HepG2 (cell line): ENCODE measurements at regions not wholly inside any gene's neighbourhood (a gene's known extent, or its start where the extent isn't known, plus 50 kb on each side); places are given as distances from the start of the nearest gene placed in this dataset.

Source experiments
- AGO2 ChIP-seq: fragments of 200-400 bp; formaldehyde crosslinking; optimal IDR thresholded peaks from 2 replicates; pipeline ENCODE3; 2017; ENCODE audit warnings: mild to moderate bottlenecking, low read depth, low read length, moderate library complexity
- ATF2 ChIP-seq: sonication (generic); formaldehyde crosslinking; IDR thresholded peaks from 2 replicates; pipeline ENCODE4 v1.4.0; 2020; ENCODE audit warnings: missing genetic modification reagents
- BCL6 ChIP-seq: IDR thresholded peaks from 2 replicates; pipeline ENCODE4 v1.6.1; 2016; ENCODE audit warnings: missing genetic modification reagents, missing compliant biosample characterization
- BRCA1 ChIP-seq: sonication (generic); formaldehyde crosslinking; IDR thresholded peaks from 2 replicates; pipeline ENCODE4 v1.4.0; 2020; ENCODE audit warnings: missing genetic modification reagents
- BRD4 ChIP-seq: sonication (generic); formaldehyde crosslinking; IDR thresholded peaks from 2 replicates; pipeline ENCODE4 v1.4.0; 2020; ENCODE audit warnings: missing genetic modification reagents
- FOXJ3 ChIP-seq: sonication (generic); formaldehyde crosslinking; IDR thresholded peaks from 2 replicates; pipeline ENCODE4 v1.4.0; 2020; ENCODE audit warnings: missing genetic modification reagents, mild to moderate bottlenecking, borderline replicate concordance
- HIVEP1 ChIP-seq: sonication (generic); formaldehyde crosslinking; IDR thresholded peaks from 2 replicates; pipeline ENCODE4 v1.4.0; 2020; ENCODE audit warnings: mild to moderate bottlenecking, missing genetic modification reagents
- HNF4A ChIP-seq: sonication (generic); formaldehyde crosslinking; IDR thresholded peaks from 2 replicates; pipeline ENCODE4 v1.4.0; 2020; ENCODE audit warnings: missing genetic modification reagents
- PAF1 ChIP-seq: IDR thresholded peaks from 2 replicates; pipeline ENCODE4 v1.6.1; 2016; ENCODE audit warnings: missing genetic modification reagents, missing compliant biosample characterization
- PAXIP1 ChIP-seq: sonication (generic); formaldehyde crosslinking; conservative IDR thresholded peaks from 2 replicates; pipeline ENCODE4 v1.4.0; 2020; ENCODE audit warnings: mild to moderate bottlenecking, missing genetic modification reagents, moderate library complexity
- PLSCR1 ChIP-seq: sonication (generic); formaldehyde crosslinking; IDR thresholded peaks from 2 replicates; pipeline ENCODE4 v1.5.0; 2020; ENCODE audit warnings: missing genetic modification reagents, mild to moderate bottlenecking, borderline replicate concordance
- SALL1 ChIP-seq: sonication (generic); formaldehyde crosslinking; IDR thresholded peaks from 2 replicates; pipeline ENCODE4 v1.8.0; 2022; ENCODE audit warnings: mild to moderate bottlenecking, missing genetic modification reagents
- XBP1 ChIP-seq: sonication (generic); formaldehyde crosslinking; IDR thresholded peaks from 2 replicates; pipeline ENCODE4 v1.5.0; 2020; ENCODE audit warnings: missing genetic modification reagents
- ZBTB7A ChIP-seq: sonication (generic); formaldehyde crosslinking; IDR thresholded peaks from 2 replicates; pipeline ENCODE4 v1.8.0; 2022; ENCODE audit warnings: mild to moderate bottlenecking, missing genetic modification reagents
- ZNF253 ChIP-seq: sonication (generic); formaldehyde crosslinking; IDR thresholded peaks from 2 replicates; pipeline ENCODE4 v1.8.0; 2022; ENCODE audit warnings: mild to moderate bottlenecking, missing genetic modification reagents, borderline replicate concordance
- ZNF326 ChIP-seq: sonication (generic); formaldehyde crosslinking; IDR thresholded peaks from 2 replicates; pipeline ENCODE4 v1.4.0; 2020; ENCODE audit warnings: missing genetic modification reagents, borderline replicate concordance
- ZNF337 ChIP-seq: sonication (generic); formaldehyde crosslinking; IDR thresholded peaks from 2 replicates; pipeline ENCODE4 v1.5.1; 2020; ENCODE audit warnings: missing genetic modification reagents, low read depth, mild to moderate bottlenecking, borderline replicate concordance
- ZNF367 ChIP-seq: sonication (generic); formaldehyde crosslinking; IDR thresholded peaks from 2 replicates; pipeline ENCODE4 v1.4.0; 2020; ENCODE audit warnings: missing genetic modification reagents, borderline replicate concordance
- ZNF75D ChIP-seq: sonication (generic); formaldehyde crosslinking; IDR thresholded peaks from 2 replicates; pipeline ENCODE4 v1.8.1; 2023; ENCODE audit warnings: missing genetic modification reagents, mild to moderate bottlenecking, borderline replicate concordance
- ZNF768 ChIP-seq: sonication (generic); formaldehyde crosslinking; IDR thresholded peaks from 2 replicates; pipeline ENCODE4 v1.4.0; 2020; ENCODE audit warnings: missing genetic modification reagents
- ZNF784 ChIP-seq: sonication (generic); formaldehyde crosslinking; IDR thresholded peaks from 2 replicates; pipeline ENCODE4 v1.5.1; 2020; ENCODE audit warnings: missing genetic modification reagents, mild to moderate bottlenecking, borderline replicate concordance
- ZSCAN21 ChIP-seq: sonication (generic); formaldehyde crosslinking; IDR thresholded peaks from 2 replicates; pipeline ENCODE4 v1.8.0; 2022; ENCODE audit warnings: mild to moderate bottlenecking, missing genetic modification reagents, moderate library complexity, borderline replicate concordance
- ZSCAN9 ChIP-seq: IDR thresholded peaks from 2 replicates; pipeline ENCODE4 v1.6.1; 2016; ENCODE audit warnings: borderline replicate concordance
- TF ChIP-seq, protein P1 (sequence below): sonication (generic); formaldehyde crosslinking; IDR thresholded peaks from 2 replicates; pipeline ENCODE4 v1.5.0; 2020; ENCODE audit warnings: mild to moderate bottlenecking, missing genetic modification reagents

GRCh38 chr2:8611700-8612099 is 70.2 kb upstream of the ID2 start (continued):
- no peak for TF ChIP-seq AGO2
- TF ChIP-seq HNF4A (CRISPR knock-in tag), result peak; percentile 84
- TF ChIP-seq ZNF75D, result no peak
- TF ChIP-seq ZNF253 (CRISPR knock-in tag), result no peak
- TF ChIP-seq PAXIP1, result peak; percentile 77
- TF ChIP-seq BRD4, result no peak
- no peak for TF ChIP-seq ZNF326 (CRISPR knock-in tag)
- TF ChIP-seq XBP1, result no peak
- TF ChIP-seq ZSCAN21 (CRISPR knock-in tag), result no peak
- TF ChIP-seq BRCA1 (CRISPR knock-in tag), result no peak
- TF ChIP-seq, protein P1, sequence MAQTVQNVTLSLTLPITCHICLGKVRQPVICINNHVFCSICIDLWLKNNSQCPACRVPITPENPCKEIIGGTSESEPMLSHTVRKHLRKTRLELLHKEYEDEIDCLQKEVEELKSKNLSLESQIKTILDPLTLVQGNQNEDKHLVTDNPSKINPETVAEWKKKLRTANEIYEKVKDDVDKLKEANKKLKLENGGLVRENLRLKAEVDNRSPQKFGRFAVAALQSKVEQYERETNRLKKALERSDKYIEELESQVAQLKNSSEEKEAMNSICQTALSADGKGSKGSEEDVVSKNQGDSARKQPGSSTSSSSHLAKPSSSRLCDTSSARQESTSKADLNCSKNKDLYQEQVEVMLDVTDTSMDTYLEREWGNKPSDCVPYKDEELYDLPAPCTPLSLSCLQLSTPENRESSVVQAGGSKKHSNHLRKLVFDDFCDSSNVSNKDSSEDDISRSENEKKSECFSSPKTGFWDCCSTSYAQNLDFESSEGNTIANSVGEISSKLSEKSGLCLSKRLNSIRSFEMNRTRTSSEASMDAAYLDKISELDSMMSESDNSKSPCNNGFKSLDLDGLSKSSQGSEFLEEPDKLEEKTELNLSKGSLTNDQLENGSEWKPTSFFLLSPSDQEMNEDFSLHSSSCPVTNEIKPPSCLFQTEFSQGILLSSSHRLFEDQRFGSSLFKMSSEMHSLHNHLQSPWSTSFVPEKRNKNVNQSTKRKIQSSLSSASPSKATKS, result no peak
- TF ChIP-seq HIVEP1, result no peak
- no peak for TF ChIP-seq ZNF784 (CRISPR knock-in tag)
- TF ChIP-seq ZNF367 (CRISPR knock-in tag), result no peak
- TF ChIP-seq FOXJ3 (CRISPR knock-in tag), result peak; percentile 63
- peak; percentile 90 for TF ChIP-seq BCL6
- TF ChIP-seq ZBTB7A, result peak; percentile 72; the same call in 1 of the 2 replicates
- TF ChIP-seq ZNF337 (CRISPR knock-in tag), result no peak
- TF ChIP-seq SALL1 (CRISPR knock-in tag), result peak; percentile 93
- TF ChIP-seq ATF2 (CRISPR knock-in tag), result 0 out of 2 replicates have a peak, but pooled peaks have one; percentile 41
- no peak for TF ChIP-seq ZNF768 (CRISPR knock-in tag)
- no peak for TF ChIP-seq PAF1 (CRISPR knock-in tag)
- no peak for TF ChIP-seq PLSCR1 (CRISPR knock-in tag)
- peak; percentile 83; the same call in 1 of the 2 replicates for TF ChIP-seq ZSCAN9 (CRISPR knock-in tag)
